Chondrocyte (in vitro differentiated cells): ENCODE measurements at regions not wholly inside any gene's neighbourhood (a gene's known extent, or its start where the extent isn't known, plus 50 kb on each side); places are given as distances from the start of the nearest gene placed in this dataset.

ENCODE experiments used
- DNase-seq: peaks from one replicate; pipeline ENCODE4 v3.0.0; 2021; ENCODE audit warnings: mixed read lengths, low spot score
- H3K27ac Mint-ChIP-seq: one replicate; pipeline ENCODE4 v1.8.0; 2021; ENCODE audit warnings: mild to moderate bottlenecking, moderate library complexity, mixed read lengths; ENCODE audit not compliant: unreplicated experiment
- H3K27me3 Mint-ChIP-seq: 2 replicates; pipeline ENCODE4 v1.8.0; 2021; ENCODE audit warnings: low read depth, mixed read lengths
- H3K36me3 Mint-ChIP-seq: 2 replicates; pipeline ENCODE4 v1.8.0; 2021; ENCODE audit warnings: low read depth, mixed read lengths
- H3K4me1 Mint-ChIP-seq: 2 replicates; pipeline ENCODE4 v1.8.0; 2021; ENCODE audit warnings: low read depth, mild to moderate bottlenecking, mixed read lengths
- H3K4me3 Mint-ChIP-seq: one replicate; pipeline ENCODE4 v1.8.0; 2021; ENCODE audit warnings: mild to moderate bottlenecking, moderate library complexity, mixed read lengths; ENCODE audit not compliant: unreplicated experiment
- H3K9me3 Mint-ChIP-seq: 2 replicates; pipeline ENCODE4 v1.8.0; 2021; ENCODE audit warnings: low read depth, mixed read lengths
- TF ChIP-seq, protein P1 (sequence below): fragments of 200-600 bp; sonication (generic); IDR thresholded peaks from 2 replicates; pipeline ENCODE4 v1.5.0; 2021; ENCODE audit warnings: antibody characterized with exemption, mild to moderate bottlenecking, moderate library complexity

GRCh38 chr10:108639010-108639409, 1284.3 kb downstream of the XPNPEP1 start:
- Mint-ChIP-seq H3K27me3 (no peaks in the 10 kb centered on the region), H3K4me3 (no peak overlapping the region), H3K36me3 (no peaks in the 10 kb centered on the region), H3K27ac (no peak overlapping the region), H3K9me3 (peaks cover 16% of the 10 kb centered on the region), H3K4me1 (no peaks in the 10 kb centered on the region)
- DNase-seq, result no peak
- TF ChIP-seq, protein P1, sequence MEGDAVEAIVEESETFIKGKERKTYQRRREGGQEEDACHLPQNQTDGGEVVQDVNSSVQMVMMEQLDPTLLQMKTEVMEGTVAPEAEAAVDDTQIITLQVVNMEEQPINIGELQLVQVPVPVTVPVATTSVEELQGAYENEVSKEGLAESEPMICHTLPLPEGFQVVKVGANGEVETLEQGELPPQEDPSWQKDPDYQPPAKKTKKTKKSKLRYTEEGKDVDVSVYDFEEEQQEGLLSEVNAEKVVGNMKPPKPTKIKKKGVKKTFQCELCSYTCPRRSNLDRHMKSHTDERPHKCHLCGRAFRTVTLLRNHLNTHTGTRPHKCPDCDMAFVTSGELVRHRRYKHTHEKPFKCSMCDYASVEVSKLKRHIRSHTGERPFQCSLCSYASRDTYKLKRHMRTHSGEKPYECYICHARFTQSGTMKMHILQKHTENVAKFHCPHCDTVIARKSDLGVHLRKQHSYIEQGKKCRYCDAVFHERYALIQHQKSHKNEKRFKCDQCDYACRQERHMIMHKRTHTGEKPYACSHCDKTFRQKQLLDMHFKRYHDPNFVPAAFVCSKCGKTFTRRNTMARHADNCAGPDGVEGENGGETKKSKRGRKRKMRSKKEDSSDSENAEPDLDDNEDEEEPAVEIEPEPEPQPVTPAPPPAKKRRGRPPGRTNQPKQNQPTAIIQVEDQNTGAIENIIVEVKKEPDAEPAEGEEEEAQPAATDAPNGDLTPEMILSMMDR, result no peak

DNA sequence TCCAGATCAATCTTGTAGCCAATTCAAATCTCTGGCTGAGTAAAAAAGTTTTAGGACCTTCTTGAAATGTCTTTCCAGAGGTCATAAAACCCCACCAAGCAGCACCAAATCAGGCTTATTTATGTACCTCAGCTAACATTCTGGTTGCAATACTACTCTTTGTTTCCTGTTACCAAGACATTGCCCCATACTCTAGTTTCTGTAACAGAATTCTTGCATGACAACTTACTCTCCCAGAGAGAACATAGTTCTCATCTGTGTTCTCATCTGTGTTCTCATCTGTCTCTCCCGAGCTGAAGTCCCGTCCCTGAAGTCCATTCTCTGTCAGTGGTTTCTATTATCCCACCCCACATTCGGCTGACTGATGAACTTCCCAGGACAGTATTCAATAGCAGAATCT, 1285.1 kb downstream of the XPNPEP1 start:
- TF ChIP-seq, protein P1, result no peak
- H3K27ac Mint-ChIP-seq, result no peak overlapping the region
- H3K4me1 Mint-ChIP-seq, result no peaks in the 10 kb centered on the region
- DNase-seq, result no peak
- H3K27me3 Mint-ChIP-seq, result no peaks in the 10 kb centered on the region
- peaks cover 9% of the 10 kb centered on the region for H3K9me3 Mint-ChIP-seq
- H3K4me3 Mint-ChIP-seq, result no peak overlapping the region
- no peaks in the 10 kb centered on the region for H3K36me3 Mint-ChIP-seq

DNA sequence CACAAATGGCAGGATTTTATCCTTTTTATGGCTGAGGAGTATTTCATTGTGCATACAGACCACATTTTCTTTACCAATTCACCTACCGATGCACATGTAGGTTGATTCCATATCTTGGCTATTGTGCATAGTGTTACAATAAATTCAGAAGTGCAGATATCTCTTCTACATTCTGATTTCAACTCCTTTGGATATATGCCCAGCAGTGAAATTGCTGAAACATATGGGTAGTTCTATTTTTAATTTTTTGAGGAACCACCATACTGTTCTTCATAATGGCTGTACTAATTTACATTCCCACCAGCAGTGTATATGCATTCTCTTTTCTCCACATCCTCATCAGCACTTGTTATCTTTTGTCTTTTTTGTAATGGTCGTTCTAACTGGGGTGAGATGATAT, 1290.3 kb downstream of the XPNPEP1 start:
- DNase-seq, result no peak
- Mint-ChIP-seq H3K4me3 (no peak overlapping the region), H3K36me3 (no peaks in the 10 kb centered on the region), H3K27me3 (no peaks in the 10 kb centered on the region), H3K4me1 (no peaks in the 10 kb centered on the region), H3K27ac (no peak overlapping the region), H3K9me3 (peaks cover 4% of the 10 kb centered on the region)
- TF ChIP-seq, protein P1, result no peak

DNA sequence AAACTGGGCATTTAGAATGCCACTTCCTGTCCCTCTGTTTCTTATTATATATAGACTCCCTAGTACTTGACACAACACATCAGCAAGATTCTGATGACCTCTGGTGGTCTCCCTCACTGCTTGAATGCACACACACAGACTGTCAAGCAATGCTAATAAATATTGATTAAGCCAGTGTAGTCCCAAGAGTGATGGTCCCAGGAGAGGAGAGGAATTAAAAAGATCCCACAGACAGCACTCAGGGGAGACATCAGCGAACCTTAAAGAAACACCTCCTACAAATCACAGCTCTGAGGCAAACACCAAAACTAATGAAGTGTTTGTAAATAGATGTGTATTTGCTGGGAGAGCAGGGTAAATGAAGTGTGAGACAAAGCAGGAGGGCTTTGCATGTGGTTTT, 1291.2 kb downstream of the XPNPEP1 start:
- no peaks in the 10 kb centered on the region for H3K27me3 Mint-ChIP-seq

GRCh38 chr10:108631332-108631731, 1292.0 kb downstream of the XPNPEP1 start:
- Mint-ChIP-seq H3K9me3 (no peaks in the 10 kb centered on the region), H3K27me3 (no peaks in the 10 kb centered on the region), H3K4me3 (no peak overlapping the region), H3K36me3 (no peaks in the 10 kb centered on the region), H3K4me1 (no peaks in the 10 kb centered on the region), H3K27ac (no peak overlapping the region)
- DNase-seq, result no peak
- TF ChIP-seq, protein P1, result no peak

More for the DNA sequence above, 1291.2 kb downstream of the XPNPEP1 start:
- Mint-ChIP-seq H3K36me3 (no peaks in the 10 kb centered on the region), H3K4me1 (no peaks in the 10 kb centered on the region), H3K4me3 (no peak overlapping the region), H3K9me3 (no peaks in the 10 kb centered on the region), H3K27ac (no peak overlapping the region)
- DNase-seq, result no peak
- TF ChIP-seq, protein P1, result no peak
